Activated T-helper 17 cell treated with anti-CD3 and anti-CD28 coated beads, Interleukin-2, amount 50 U/mL, for 72 hours (primary cell): ENCODE measurements at regions not wholly inside any gene's neighbourhood (a gene's known extent, or its start where the extent isn't known, plus 50 kb on each side); places are given as distances from the start of the nearest gene placed in this dataset.

Source experiments
- ATAC-seq: fragments of 150-1000 bp; cut with Tn5 transposase; replicated peaks from 2 replicates; pipeline ENCODE4 v1.10.0; 2021; ENCODE audit warnings: mild to moderate bottlenecking, moderate library complexity
- H3K27ac Mint-ChIP-seq: one replicate; pipeline ENCODE4 v1.8.0; 2022; ENCODE audit warnings: mixed read lengths
- H3K27me3 Mint-ChIP-seq: one replicate; pipeline ENCODE4 v1.8.0; 2022; ENCODE audit warnings: mixed read lengths
- H3K36me3 Mint-ChIP-seq: one replicate; pipeline ENCODE4 v1.8.0; 2022; ENCODE audit warnings: low read depth, mild to moderate bottlenecking, mixed read lengths
- H3K4me1 Mint-ChIP-seq: one replicate; pipeline ENCODE4 v1.8.0; 2022; ENCODE audit warnings: mixed read lengths
- H3K4me3 Mint-ChIP-seq: one replicate; pipeline ENCODE4 v1.8.0; 2022; ENCODE audit warnings: mild to moderate bottlenecking, mixed read lengths
- H3K9me3 Mint-ChIP-seq: one replicate; pipeline ENCODE4 v1.8.0; 2022; ENCODE audit warnings: mixed read lengths

DNA sequence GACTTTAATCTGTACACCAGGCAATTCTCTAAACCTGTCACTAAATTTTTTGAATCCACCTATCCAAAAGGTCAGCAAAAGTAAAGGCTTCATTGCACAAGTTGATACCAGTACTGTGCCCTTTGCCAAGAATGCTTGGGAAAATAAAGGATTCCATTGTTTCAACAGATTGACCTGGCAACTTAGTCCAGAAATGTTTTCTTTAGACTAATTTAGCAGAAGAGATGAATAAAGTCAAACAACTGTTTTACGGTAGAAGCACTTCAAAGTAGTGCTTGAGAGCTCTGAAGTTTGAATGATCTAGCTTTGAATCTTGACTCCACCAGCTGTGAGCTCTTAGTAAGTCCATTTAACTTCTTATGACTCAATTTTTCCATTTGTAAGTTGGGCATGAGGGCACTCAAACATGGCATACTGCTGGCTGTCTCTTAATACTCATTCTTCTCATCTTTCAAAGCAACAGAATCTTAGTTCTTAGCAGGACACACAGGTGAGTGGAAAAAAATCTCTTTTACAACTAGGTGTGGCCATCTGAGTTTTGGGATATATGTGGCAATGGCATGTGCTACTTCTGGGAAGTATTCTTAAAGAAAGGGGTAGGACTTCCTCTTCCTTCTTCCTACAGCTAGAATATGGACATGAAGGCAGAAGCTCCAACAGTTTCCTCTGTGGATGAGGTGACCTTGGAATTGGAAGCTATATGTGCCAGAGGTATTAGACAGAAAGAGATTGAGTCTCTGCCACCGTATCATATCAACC, 55.9 kb upstream of the LOC128125822 start:
- H3K4me3 Mint-ChIP-seq, result no peak overlapping the region
- H3K27ac Mint-ChIP-seq, result no peak overlapping the region
- ATAC-seq, result no peak

DNA sequence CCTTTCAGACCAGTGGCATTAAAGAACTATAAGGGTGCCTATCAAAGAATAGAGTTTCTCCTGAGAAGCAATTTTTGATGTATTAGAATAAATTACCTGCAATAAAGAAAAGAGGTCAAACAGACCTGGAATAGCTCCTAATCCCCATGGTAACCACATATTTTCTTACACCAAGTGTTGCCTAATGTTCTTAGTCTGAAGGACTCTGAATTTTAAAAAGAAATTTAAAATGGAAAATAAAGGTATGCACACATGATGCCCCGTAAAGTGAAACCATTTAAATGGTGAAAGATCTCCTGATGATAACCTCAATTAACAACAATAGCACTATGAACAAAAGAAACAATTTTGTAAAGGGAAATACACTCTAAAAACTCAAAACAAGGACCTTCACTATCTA, 55.1 kb upstream of the LOC128125822 start:
- peaks cover 4% of the 10 kb centered on the region for H3K4me1 Mint-ChIP-seq
- no peak for ATAC-seq
- peaks cover 3% of the 10 kb centered on the region for H3K27me3 Mint-ChIP-seq
- no peak overlapping the region for H3K4me3 Mint-ChIP-seq
- H3K9me3 Mint-ChIP-seq, result no peaks in the 10 kb centered on the region
- H3K36me3 Mint-ChIP-seq, result no peaks in the 10 kb centered on the region
- H3K27ac Mint-ChIP-seq, result no peak overlapping the region

More for the DNA sequence above, 55.9 kb upstream of the LOC128125822 start:
- Mint-ChIP-seq H3K36me3 (no peaks in the 10 kb centered on the region), H3K27me3 (peaks cover 3% of the 10 kb centered on the region), H3K9me3 (no peaks in the 10 kb centered on the region), H3K4me1 (peaks cover 4% of the 10 kb centered on the region)

DNA sequence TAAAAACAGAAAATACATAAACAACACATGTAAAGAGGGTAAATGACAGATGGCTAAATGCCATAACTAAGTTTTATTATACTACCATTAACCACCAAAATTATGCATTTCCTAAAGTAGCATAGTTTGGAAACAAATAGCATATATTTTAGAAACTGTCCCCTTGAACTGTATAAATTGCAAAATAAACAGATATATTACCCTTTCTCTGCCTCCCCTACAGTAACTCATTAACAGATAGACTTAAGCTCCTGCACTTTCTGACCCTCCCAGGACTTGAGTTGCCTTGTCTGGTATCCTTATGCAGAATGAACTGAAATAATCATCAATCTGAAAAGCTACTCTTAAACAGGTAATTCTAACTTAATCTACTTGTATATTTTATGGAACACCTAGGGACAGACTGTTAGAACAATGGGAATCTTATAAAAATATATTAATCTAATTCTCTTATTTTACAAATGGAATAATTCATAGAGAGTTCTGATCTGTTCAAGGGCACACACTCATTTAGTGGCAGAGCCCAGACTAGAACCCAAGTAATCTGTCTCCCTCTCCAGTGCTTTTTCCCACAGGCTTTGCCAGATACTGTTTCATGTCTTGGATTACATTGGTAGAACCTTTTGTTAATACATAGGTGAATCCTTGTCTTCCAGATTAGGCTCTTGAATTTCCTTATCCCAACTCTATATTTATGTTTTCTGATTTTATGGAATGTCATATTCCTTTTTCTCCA, 50.6 kb upstream of the LOC128125822 start:
- ATAC-seq, result no peak
- H3K36me3 Mint-ChIP-seq, result no peaks in the 10 kb centered on the region
- H3K27me3 Mint-ChIP-seq, result no peaks in the 10 kb centered on the region
- H3K9me3 Mint-ChIP-seq, result no peaks in the 10 kb centered on the region
- H3K4me3 Mint-ChIP-seq, result no peak overlapping the region
- no peak overlapping the region for H3K27ac Mint-ChIP-seq
- H3K4me1 Mint-ChIP-seq, result peaks cover 12% of the 10 kb centered on the region
